Glomerular visceral epithelial cell (primary cell): ENCODE measurements at regions not wholly inside any gene's neighbourhood (a gene's known extent, or its start where the extent isn't known, plus 50 kb on each side); places are given as distances from the start of the nearest gene placed in this dataset.
"Not testable (repeated sequence)": the region's sequence is repeated elsewhere in the genome, so short reads cannot be mapped to it uniquely, and the experiment has no call there.

Experiments
- DNase-seq: peaks from one replicate; pipeline ENCODE4 v3.0.0-alpha.2; 2016; ENCODE audit errors: extremely low spot score

DNA sequence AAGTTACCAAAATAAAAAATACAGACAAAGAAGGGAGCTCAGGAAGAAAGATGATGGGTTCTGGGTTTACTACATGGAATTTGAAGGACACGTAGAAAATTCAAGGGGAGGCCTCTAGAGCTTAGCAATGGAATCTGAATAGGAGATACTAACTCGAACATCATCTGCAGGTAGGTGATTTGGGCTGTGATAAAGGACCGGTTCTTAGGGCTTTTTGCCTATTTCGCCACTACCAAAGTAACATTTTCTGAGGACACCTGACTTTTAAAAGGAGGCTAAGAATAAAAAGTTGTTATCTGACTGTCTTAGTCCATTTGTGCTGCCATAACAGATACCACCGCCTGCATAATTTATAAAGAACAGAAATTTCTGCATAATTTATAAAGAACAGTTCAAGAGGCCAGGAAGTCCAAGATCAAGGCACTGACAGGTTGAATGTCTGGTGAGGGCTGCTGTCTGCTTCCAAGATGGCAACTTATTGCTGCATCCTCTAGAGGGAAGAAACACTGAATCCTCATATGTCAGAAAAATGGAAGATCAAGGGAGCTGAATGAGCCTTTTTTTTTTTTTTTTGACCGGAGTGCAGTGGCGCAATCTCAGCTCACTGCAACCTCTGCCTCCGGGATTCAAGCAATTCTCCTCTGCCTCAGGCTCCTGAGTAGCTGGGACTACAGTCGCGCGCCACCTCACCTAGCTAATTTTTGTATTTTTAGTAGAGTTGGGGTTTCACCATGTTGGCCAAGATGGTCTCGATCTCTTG lies 67.9 kb upstream of the UBE2E2 start:
- no peak for DNase-seq

- peak; percentile 43 for DNase-seq
Measured at GRCh38 chr3:23136054-23136453, 67.1 kb upstream of the UBE2E2 start.

GRCh38 chr3:23144051-23144450 lies 59.1 kb upstream of the UBE2E2 start:
- not testable (repeated sequence) for DNase-seq

DNA sequence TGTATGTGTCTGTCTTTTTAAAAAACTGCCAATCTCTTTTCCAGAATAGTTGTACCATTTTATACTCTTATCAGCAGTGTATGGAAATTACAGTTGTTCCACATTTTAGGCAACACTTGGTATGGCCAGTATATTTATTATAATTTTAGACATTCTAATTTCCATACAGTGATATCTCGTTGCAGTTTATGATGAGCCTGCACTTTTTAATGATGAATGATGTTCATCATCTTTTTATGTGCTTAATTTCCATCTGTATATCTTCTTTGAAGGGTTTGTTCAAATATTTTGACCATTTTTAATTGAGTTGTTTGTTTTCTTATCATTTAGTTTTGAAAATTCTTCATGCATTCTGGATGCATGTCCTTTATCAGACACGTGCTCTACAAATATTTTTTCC lies 57.0 kb upstream of the UBE2E2 start:
- DNase-seq, result no peak

DNA sequence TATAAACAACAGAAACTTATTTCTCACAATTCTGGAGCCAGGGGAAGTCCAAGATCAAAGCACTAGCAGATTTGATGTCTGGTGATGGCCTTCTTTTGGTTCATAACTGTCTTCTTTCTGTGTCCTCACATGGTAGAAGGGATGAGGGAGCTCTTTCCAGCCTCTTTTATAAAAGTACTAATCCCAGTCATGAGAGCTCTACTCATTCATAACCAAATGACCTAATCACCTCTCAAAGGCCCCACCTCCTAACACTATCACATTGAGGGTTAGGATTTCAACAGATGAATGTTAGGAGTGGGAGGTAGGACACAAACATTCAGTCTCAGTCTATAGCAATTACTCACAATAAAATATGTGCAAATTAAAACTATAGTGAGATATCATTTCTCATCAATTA lies 50.1 kb upstream of the UBE2E2 start:
- DNase-seq, result no peak
